OCI-LY1 (cell line): ENCODE measurements at regions not wholly inside any gene's neighbourhood (a gene's known extent, or its start where the extent isn't known, plus 50 kb on each side); places are given as distances from the start of the nearest gene placed in this dataset.

Experiments used
- H2AFZ ChIP-seq: fragments of 200-600 bp; sonication (generic), shearing (Covaris generic); 2 replicates; pipeline ENCODE4 v1.6.0; 2014; ENCODE audit warnings: antibody characterized with exemption, mild to moderate bottlenecking, low read length
- H3F3A ChIP-seq: fragments of 200-600 bp; sonication (generic), shearing (Covaris generic); 2 replicates; pipeline ENCODE4 v1.6.0; 2014; ENCODE audit warnings: mild to moderate bottlenecking, antibody characterized with exemption, low read length, moderate library complexity; ENCODE audit not compliant: insufficient read depth
- H3K27ac ChIP-seq: fragments of 200-600 bp; sonication (generic); 2 replicates; pipeline ENCODE4 v1.5.1; 2014; ENCODE audit warnings: low read length, mixed run types, mild to moderate bottlenecking, low read depth; ENCODE audit not compliant: poor library complexity, severe bottlenecking
- H3K27me3 ChIP-seq: fragments of 200-600 bp; sonication (generic); 2 replicates; pipeline ENCODE4 v1.6.0; 2014; ENCODE audit warnings: antibody characterized with exemption, mild to moderate bottlenecking, low read length, moderate library complexity; ENCODE audit not compliant: insufficient read depth
- H3K36me3 ChIP-seq: fragments of 200-600 bp; sonication (generic); 2 replicates; pipeline ENCODE4 v1.6.1; 2014; ENCODE audit warnings: mild to moderate bottlenecking, antibody characterized with exemption, low read length, moderate library complexity, mixed read lengths; ENCODE audit not compliant: insufficient read depth
- H3K4me1 ChIP-seq: fragments of 200-600 bp; sonication (generic); 2 replicates; pipeline ENCODE4 v1.5.1; 2014; ENCODE audit warnings: mild to moderate bottlenecking, low read length, moderate library complexity; ENCODE audit not compliant: insufficient read depth, severe bottlenecking
- H3K4me2 ChIP-seq: fragments of 200-600 bp; sonication (generic), shearing (Covaris generic); 2 replicates; pipeline ENCODE4 v1.6.1; 2014; ENCODE audit warnings: low read length
- H3K4me3 ChIP-seq: fragments of 200-600 bp; sonication (generic); 2 replicates; pipeline ENCODE4 v1.5.1; 2014; ENCODE audit warnings: low read length, low read depth, mild to moderate bottlenecking, mixed read lengths; ENCODE audit not compliant: poor library complexity, severe bottlenecking
- H3K79me2 ChIP-seq: fragments of 200-600 bp; shearing (Covaris generic); 2 replicates; pipeline ENCODE4 v1.6.1; 2016; ENCODE audit warnings: mixed run types, low read length, mixed read lengths; ENCODE audit not compliant: insufficient read depth
- H3K9ac ChIP-seq: fragments of 200-600 bp; sonication (generic), shearing (Covaris generic); 2 replicates; pipeline ENCODE4 v1.6.1; 2014; ENCODE audit warnings: mild to moderate bottlenecking, low read length, mixed read lengths
- H3K9me2 ChIP-seq: fragments of 200-600 bp; sonication (generic), shearing (Covaris generic); 2 replicates; pipeline ENCODE4 v1.6.1; 2014; ENCODE audit warnings: low read depth, mild to moderate bottlenecking, low read length, mixed read lengths
- H3K9me3 ChIP-seq: fragments of 200-600 bp; shearing (Covaris generic); 2 replicates; pipeline ENCODE4 v1.6.1; 2014; ENCODE audit warnings: low read length, mixed read lengths
- H4K20me1 ChIP-seq: fragments of 200-600 bp; sonication (generic), shearing (Covaris generic); 2 replicates; pipeline ENCODE4 v1.6.0; 2016; ENCODE audit warnings: mild to moderate bottlenecking, low read length; ENCODE audit not compliant: insufficient read depth
- EZH2 ChIP-seq: fragments of 200-600 bp; sonication (generic), shearing (Covaris generic); IDR thresholded peaks from 2 replicates; pipeline ENCODE4 v1.8.0; 2017; ENCODE audit warnings: borderline replicate concordance, mixed run types, mild to moderate bottlenecking, antibody characterized with exemption, low read length, moderate library complexity, mixed read lengths
- TF ChIP-seq, protein P1 (sequence below): fragments of 200-600 bp; sonication (generic), shearing (Covaris generic); IDR thresholded peaks from 2 replicates; pipeline ENCODE4 v1.5.1; 2017; ENCODE audit warnings: mild to moderate bottlenecking, antibody characterized with exemption, low read length, moderate library complexity, mixed read lengths

DNA sequence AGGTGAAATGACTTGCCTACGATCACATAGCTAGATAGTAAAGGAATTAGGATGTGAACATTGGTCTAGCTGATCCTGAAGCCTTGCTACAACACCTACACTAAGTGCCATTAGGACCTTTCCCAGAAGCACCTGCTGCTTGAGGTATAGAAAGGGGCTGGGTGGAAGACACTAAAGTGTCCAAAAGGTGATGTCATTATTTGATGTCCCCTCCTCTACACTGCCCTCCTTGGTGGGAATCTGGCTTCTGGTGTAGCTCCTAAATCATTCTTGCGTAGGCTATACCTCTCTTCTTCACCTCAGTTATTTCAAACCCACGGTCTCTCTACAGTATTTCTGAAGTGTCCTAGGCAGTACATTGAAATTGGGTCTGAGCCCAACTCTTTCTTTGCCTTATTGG lies 132.5 kb upstream of the FGGY start:
- Histone ChIP-seq H3K4me2 (no peak overlapping the region), H3K9ac (no peak overlapping the region), H3K36me3 (no peaks in the 10 kb centered on the region), H3F3A (no peaks in the 10 kb centered on the region), H3K27ac (no peak overlapping the region), H3K4me3 (no peak overlapping the region), H4K20me1 (no peaks in the 10 kb centered on the region), H2AFZ (no peak overlapping the region), H3K4me1 (no peaks in the 10 kb centered on the region), H3K9me2 (no peaks in the 10 kb centered on the region), H3K27me3 (no peaks in the 10 kb centered on the region), H3K9me3 (no peaks in the 10 kb centered on the region), H3K79me2 (no peaks in the 10 kb centered on the region)
- TF ChIP-seq, protein P1, sequence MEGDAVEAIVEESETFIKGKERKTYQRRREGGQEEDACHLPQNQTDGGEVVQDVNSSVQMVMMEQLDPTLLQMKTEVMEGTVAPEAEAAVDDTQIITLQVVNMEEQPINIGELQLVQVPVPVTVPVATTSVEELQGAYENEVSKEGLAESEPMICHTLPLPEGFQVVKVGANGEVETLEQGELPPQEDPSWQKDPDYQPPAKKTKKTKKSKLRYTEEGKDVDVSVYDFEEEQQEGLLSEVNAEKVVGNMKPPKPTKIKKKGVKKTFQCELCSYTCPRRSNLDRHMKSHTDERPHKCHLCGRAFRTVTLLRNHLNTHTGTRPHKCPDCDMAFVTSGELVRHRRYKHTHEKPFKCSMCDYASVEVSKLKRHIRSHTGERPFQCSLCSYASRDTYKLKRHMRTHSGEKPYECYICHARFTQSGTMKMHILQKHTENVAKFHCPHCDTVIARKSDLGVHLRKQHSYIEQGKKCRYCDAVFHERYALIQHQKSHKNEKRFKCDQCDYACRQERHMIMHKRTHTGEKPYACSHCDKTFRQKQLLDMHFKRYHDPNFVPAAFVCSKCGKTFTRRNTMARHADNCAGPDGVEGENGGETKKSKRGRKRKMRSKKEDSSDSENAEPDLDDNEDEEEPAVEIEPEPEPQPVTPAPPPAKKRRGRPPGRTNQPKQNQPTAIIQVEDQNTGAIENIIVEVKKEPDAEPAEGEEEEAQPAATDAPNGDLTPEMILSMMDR, result no peak
- no peak for TF ChIP-seq EZH2

DNA sequence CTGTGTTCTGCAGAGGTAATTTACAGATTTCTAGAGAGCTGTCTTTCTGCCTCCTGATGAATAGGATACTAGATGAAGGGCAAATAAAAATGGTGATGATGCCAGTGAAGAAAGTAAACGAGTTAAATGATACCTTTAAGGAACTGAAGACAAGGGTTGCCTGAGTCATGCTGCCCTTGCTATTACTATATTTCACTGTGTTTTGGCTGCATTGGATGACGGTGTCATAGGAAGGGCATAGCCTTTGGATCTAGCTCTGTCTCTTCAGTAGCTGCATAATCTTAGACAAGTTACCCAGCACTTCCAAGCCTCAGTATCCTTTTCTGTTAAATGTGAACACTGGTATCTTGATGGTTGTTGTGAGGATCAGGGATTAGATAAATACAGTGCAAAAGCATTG lies 131.5 kb upstream of the FGGY start:
- H3K4me2 ChIP-seq, result no peak overlapping the region
- no peaks in the 10 kb centered on the region for H3K36me3 ChIP-seq
- no peak overlapping the region for H3K9ac ChIP-seq
- H3K4me1 ChIP-seq, result no peaks in the 10 kb centered on the region
- no peaks in the 10 kb centered on the region for H3K27me3 ChIP-seq
- no peaks in the 10 kb centered on the region for H3K9me2 ChIP-seq
- H3K79me2 ChIP-seq, result no peaks in the 10 kb centered on the region
- TF ChIP-seq, protein P1, result no peak
- no peak for TF ChIP-seq EZH2
- H3K27ac ChIP-seq, result no peak overlapping the region
- H4K20me1 ChIP-seq, result no peaks in the 10 kb centered on the region
- no peaks in the 10 kb centered on the region for H3F3A ChIP-seq
- H3K4me3 ChIP-seq, result no peak overlapping the region
- H2AFZ ChIP-seq, result no peak overlapping the region
- H3K9me3 ChIP-seq, result no peaks in the 10 kb centered on the region

DNA sequence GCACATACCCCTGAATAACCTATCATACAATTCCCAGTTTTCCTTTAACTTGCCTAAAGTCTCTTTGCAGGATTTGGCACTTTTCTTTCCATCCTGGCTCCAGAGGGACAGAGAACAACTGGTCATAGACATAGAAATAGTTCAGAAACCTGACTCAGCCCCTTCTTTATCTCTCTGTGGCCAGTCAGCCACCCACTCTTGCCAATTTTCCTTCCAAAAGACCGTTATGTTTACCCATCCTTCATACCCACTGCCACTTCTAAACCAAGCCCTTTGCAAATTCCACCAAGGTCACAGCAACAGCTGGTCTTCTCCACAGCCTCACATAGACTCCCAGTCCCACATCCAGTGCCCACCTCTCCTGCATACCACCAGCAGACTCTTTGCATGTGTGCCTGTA lies 127.2 kb upstream of the FGGY start:
- H4K20me1 ChIP-seq, result no peaks in the 10 kb centered on the region
- no peaks in the 10 kb centered on the region for H3K9me2 ChIP-seq
- H3K9me3 ChIP-seq, result no peaks in the 10 kb centered on the region
- no peaks in the 10 kb centered on the region for H3K79me2 ChIP-seq
- H3K4me1 ChIP-seq, result no peaks in the 10 kb centered on the region
- no peak overlapping the region for H3K4me2 ChIP-seq
- no peak overlapping the region for H3K27ac ChIP-seq
- no peak for TF ChIP-seq EZH2
- TF ChIP-seq, protein P1, result no peak
- no peaks in the 10 kb centered on the region for H3K36me3 ChIP-seq
- H3K4me3 ChIP-seq, result no peak overlapping the region
- H3F3A ChIP-seq, result no peaks in the 10 kb centered on the region
- H3K27me3 ChIP-seq, result no peaks in the 10 kb centered on the region
- no peak overlapping the region for H3K9ac ChIP-seq
- H2AFZ ChIP-seq, result no peak overlapping the region
